ENCODE measurements at regions not wholly inside any gene's neighbourhood (a gene's known extent, or its start where the extent isn't known, plus 50 kb on each side); places are given as distances from the start of the nearest gene placed in this dataset.
A peak's percentile ranks its signal among the peaks of the same experiment; 100 is the strongest.

- no peak for DNase-seq (ENCODE audit: low read depth, low spot score)
- H3K27ac ChIP-seq, result no peak overlapping the region
Observed at GRCh38 chr2:9681427-9681817, 50.6 kb upstream of the YWHAQ start.

DNA sequence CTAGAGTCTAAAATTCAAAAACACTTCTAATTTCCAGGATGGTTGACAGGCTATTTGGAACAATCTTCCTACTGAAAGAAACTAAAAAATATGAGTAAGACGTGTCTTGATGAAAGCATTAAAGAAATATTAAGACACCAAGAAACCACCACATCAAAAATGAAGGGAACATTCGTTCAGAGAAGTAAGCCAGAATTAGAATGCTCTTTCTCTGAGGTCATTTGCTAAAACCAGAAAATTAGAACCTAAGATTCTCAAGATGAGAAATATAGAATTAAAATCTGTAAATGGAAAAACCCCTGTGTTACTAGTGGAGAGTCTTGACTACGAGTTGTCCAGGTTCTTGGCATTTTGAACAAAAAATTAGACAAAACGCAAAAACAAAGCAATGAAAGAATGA lies 54.8 kb upstream of the YWHAQ start:
- DNase-seq (ENCODE audit: low read depth, low spot score), result no peak
- H3K27ac ChIP-seq, result no peak overlapping the region

DNA sequence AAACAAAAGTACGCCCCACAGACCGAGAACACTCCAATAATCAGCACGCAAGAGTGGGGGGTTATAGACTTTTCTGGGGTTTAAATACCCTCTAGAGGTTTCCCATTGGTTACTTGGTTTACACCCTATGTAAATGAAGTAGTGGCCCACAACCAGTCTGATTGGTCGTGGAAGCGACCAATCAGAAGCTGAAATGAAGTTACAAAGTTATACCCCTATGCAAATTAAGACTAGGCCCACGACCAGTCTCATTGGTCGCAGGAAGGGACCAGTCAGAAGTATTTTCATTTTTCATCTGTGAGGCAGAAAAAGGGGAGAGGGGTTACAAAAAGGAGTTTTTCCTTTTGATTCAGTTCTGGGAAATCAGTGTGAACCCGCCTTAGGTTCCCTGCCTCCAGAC lies 55.3 kb upstream of the YWHAQ start:
- no peak for DNase-seq (ENCODE audit: low read depth, low spot score)
- H3K27ac ChIP-seq, result no peak overlapping the region

GRCh38 chr2:9690252-9690651 lies 59.5 kb upstream of the YWHAQ start:
- no peak overlapping the region for H3K27ac ChIP-seq
- peak; percentile 16 for DNase-seq (ENCODE audit: low read depth, low spot score)

DNA sequence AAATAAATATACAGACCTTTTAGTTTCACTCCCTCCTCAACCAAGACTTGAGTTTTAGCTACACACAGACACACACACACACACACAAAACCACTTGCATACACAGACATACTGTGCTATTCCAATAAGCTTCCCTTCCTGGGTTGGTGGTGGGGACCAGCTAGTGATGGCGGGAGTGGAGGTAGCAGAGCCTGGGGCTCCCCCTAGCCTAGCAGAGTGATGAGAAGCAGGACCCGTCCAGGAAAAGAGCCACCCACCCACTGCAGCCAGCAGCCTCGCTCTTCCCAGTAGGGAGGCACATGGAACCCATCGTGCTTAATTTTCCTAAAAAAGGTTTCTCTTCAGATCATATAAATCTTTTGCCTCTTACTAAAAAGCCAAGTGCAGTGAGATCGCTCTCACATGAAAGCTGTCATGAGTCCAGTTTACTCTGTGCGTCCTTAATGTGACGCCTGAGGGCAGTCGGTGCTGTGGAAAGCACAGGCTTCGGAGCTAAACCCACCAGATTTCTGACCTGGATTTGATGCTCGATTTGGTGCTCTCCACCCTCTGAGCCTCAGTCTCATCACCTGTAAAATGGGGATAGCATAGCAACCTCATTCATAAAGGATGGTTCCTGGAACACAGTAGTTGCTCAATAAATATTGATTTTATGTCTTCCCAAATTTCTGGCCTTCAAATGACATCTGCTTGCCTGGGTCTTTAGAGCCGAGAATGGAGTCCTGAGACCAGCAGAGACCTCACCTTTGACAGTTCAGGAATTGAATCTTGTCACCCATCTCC lies 60.1 kb upstream of the YWHAQ start:
- no peak for DNase-seq (ENCODE audit: low read depth, low spot score)

GRCh38 chr2:9692456-9693195 lies 61.8 kb upstream of the YWHAQ start:
- H3K27ac ChIP-seq, result no peak overlapping the region
- no peak for DNase-seq (ENCODE audit: low read depth, low spot score)

More for the DNA sequence above, 60.1 kb upstream of the YWHAQ start:
- no peak overlapping the region for H3K27ac ChIP-seq

DNA sequence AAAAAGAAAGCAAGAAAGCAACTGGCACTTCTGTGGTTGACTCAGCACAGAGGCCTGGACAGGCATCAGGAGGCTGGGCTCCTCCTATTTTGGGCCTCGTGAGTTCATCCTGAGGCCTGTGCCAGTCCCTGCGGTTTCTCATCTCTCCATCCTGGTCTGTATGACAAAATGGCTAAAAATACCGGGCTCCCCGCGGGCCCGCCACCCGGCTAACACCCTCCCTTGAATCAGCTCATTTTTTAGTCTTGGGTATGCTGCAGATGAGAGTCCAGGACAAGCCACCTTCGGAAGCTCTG lies 62.3 kb upstream of the YWHAQ start:
- H3K27ac ChIP-seq, result no peak overlapping the region
- peak; percentile 12 for DNase-seq (ENCODE audit: low read depth, low spot score)

DNA sequence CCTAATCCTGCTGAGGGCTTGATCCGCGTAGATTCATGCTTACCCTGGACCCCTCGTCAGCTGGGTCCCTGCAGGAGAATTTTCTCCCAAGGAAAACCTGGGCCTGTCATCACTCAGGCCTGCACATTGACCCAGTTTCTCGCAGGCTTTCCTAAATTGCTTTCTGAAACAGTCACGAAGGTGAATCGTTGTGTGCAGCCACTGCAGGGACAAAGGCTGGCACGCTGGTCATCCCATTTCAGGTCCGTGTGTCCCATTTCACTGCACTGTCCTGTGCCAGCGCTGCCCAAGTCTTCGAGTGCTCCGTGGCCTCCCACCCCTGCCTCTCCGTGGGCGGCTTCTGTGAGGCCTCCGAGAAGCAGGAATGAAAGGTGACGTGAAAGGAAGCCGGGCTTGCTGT lies 62.8 kb upstream of the YWHAQ start:
- no peak overlapping the region for H3K27ac ChIP-seq
- DNase-seq (ENCODE audit: low read depth, low spot score), result no peak

DNA sequence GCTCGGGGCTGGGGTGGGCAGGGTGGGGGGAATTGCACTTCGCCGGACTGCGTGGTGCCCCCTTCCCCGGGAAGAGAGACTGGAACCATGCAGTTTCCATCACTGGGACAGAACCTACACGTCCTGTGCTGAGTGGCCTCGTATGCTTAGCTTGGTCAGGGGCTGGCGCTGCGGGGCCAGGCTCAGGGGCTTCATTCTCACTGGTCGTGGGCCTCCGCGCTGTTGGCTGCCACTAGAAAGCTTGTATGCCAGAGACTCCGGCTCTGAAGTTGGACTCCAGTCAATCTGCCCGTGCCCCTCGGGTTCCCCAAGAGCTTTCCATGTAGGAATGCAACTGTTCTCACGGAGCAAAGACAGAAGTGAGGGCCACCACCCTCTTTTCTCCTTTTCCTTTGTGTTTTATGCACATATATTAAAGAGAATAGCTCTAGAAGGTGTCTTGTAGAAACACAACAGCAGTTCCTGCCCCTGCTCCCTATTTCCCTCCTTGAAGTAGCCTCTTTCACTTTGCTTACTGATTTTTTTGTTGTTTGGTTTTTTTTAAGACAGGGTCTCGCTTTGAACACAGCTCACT lies 64.0 kb upstream of the YWHAQ start:
- H3K27ac ChIP-seq, result no peak overlapping the region
- no peak for DNase-seq (ENCODE audit: low read depth, low spot score)

DNA sequence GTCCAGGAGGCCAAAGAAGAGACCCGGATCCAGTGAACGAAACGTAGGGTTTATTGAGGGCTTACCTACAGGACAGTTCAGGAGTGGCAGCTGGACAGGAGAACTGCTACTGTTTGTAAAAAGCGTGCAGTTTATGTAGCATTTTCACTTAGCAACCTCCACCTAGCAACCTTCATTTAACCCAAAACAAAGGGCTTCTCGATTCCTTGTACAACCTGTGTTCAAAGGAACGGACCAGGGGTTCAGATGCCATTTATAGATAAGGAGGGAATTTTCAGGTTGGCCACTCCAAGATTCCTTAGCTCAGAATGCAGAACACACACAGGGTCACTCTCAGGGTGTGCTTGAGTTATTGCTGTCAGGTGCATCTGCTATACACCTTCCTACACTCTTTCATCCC lies 65.1 kb upstream of the YWHAQ start:
- DNase-seq (ENCODE audit: low read depth, low spot score), result no peak
- no peak overlapping the region for H3K27ac ChIP-seq

- H3K27ac ChIP-seq, result no peak overlapping the region
Observed at GRCh38 chr2:9696731-9697130, 65.9 kb upstream of the YWHAQ start.

GRCh38 chr2:9697909-9698308 lies 67.1 kb upstream of the YWHAQ start:
- DNase-seq (ENCODE audit: low read depth, low spot score), result no peak
- H3K27ac ChIP-seq, result no peak overlapping the region

More at GRCh38 chr2:9696731-9697130, 65.9 kb upstream of the YWHAQ start:
- peak; percentile 14 for DNase-seq (ENCODE audit: low read depth, low spot score)

DNA sequence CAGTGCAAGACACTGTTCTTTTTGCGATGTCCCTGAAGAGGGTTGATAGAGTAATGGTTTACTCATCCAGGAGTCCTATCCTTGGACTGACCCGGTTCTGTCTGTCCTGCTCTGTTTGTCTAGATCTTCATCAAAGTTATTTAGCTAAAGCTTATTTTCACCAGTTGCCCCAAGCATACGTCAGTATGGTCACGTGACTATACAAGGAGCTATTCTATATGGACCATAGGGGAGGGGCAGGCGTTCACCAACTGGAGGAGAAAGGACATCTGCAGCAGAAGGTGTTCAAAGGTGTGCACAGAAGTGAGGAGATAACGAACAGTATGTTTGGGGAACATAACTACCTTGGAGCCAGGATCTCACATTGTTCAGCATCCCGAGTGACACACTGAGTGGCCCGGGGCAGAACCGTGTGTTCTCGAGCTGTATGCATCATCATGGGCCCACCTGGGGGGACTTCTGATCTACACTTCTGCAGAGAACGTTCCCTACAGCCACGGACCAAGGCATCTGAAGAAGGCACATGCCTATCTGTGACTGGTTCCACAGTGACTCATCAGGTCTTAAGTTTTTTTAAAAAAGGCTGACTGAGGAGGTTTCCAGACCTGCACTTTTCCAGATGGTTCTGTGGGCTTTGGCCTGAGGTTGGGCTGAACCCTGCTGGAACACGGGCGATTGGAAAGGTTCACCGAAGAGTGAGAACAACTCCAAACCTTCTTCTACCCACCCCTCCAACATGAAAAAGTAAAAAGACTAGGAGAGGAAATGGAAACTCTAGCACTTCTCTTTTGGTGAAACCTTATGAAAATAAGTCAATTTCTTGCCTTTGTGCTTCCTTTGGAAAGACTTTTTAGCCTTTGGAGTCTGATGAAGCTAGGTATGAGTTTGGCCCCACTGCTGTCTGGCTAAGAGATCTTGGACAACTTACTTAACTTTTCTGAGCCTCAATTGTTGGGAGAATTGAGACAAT lies 68.6 kb upstream of the YWHAQ start:
- peak; percentile 22 for DNase-seq (ENCODE audit: low read depth, low spot score)
- H3K27ac ChIP-seq, result no peak overlapping the region

DNA sequence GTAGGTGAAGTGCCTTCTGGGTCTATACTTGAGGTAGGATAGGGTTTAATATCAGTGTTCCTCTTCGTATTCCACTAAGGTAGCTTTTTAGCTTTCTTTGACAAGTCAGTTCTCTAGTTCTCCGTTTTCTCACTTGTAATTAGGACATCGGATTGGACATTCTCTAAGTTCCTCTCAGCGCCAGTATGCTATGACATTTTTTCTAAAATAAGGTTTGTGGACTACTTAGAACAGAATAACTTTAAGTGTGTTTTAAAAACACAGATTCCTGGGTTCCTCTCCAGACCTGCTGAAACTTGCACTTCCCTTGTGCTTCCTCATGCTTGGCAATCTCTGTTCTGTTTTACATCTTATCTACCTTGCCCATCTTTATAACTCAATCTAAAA lies 69.3 kb upstream of the YWHAQ start:
- no peak for DNase-seq (ENCODE audit: low read depth, low spot score)
- no peak overlapping the region for H3K27ac ChIP-seq

DNA sequence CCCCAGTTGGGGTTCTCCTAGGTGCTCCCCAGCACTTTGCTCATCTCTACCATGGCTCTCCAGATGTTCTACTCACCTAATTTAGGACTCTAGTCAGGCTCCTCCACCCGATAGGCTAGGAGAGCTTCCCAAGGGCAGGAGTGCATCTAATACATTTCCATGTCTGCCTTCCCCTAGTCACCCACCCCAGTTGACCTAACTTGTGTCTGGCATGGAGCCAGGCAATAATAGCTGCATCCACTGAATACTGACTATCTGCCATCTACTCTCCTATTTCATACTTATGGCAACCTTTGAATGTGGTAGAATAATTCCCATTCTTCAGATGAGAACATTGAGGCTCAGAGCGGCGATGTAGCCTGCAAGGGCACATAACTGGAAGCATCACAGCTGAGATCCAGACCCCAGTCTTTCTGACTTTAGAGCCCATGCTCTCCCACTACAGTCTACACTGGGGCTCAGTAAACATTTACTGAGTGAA lies 71.8 kb upstream of the YWHAQ start:
- DNase-seq (ENCODE audit: low read depth, low spot score), result no peak
- no peak overlapping the region for H3K27ac ChIP-seq

GRCh38 chr2:9703085-9703678 lies 72.4 kb upstream of the YWHAQ start:
- H3K27ac ChIP-seq, result peak overlapping the region; percentile 13
- DNase-seq (ENCODE audit: low read depth, low spot score), result peak; percentile 29

DNA sequence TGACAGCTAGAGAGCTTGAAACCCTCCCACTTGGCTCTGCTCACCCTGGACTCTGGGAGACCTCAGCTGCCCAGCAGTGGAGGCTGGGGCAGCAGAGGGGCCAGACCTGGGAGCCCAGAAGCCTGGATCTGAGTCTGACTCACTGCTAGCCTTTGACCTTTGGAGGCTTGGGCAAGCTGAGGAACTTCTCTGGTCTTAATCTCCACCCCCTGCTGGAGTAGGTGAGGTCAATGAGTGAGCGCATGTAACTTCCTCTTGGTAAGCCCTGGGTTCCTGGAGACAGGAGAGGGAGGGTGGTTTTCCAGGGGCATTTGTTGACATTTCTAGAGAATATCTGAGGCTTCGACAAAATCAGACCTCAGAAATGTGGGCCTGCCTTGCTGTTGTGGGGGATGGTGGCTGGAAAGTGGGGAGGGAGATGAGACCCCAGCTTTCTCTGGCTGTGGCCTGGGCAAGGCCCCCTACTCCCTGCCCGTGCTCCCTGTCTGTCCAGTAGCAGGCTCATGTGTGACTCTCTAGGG lies 73.0 kb upstream of the YWHAQ start:
- DNase-seq (ENCODE audit: low read depth, low spot score), result no peak
- H3K27ac ChIP-seq, result peak overlapping the region; percentile 13

DNA sequence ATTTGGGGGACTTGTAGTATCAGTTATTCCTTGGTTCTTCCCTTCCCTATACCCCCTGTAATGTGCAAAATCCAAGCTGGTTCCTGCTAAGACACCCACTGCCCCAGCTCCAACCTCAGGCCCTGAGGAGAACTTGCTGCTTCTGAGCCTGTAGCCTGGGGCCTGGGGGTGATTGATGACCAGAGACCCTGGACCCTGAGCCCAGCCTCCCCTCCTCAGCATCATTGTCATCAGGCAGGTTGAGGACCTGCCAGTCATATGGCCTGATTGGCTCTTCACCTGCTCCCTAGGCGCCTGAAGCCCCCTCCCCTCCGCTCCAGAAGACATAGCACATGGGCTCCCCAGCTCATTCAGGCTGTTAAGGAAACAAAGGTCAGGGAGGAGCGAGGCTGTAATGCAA lies 73.8 kb upstream of the YWHAQ start:
- no peak for DNase-seq (ENCODE audit: low read depth, low spot score)
- H3K27ac ChIP-seq, result no peak overlapping the region

DNA sequence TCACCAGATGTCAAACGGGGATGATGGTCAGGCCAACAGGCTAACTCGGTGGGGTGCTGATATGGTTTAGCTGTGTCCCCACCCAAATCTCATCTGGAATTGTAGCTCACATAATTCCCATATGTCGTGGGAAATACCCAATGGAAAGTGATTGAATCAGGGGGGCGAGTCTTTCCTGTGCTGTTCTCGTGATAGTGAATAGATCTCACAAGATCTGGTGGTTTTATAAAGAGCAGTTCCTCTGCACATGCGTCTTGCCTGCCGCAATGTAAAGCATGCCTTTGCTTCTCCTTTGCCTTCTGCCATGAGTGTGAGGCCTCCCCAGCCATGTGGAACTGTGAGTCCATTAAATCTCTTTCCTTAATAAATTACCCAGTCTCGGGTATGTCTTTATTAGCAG lies 74.4 kb upstream of the YWHAQ start:
- DNase-seq (ENCODE audit: low read depth, low spot score), result no peak
- no peak overlapping the region for H3K27ac ChIP-seq

DNA sequence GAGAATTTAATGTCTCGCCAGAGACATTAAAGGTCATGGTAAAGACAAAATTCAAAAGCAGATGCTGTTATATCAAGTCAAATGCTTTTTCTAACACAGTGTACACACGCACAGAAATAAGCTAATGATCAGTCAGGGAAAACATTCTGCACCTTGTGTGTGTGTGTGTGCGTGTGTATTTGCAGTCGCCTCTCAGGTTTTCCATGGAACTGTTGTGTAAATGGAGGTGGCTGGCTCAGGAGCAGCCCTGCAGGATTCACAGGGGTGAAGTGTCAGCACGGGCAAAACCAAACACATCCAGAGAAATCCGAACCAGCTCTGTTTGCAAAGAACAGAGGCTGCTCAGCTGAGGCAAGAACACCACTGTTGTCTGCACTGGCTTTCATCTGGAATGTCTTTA lies 76.2 kb upstream of the YWHAQ start:
- no peak overlapping the region for H3K27ac ChIP-seq
- no peak for DNase-seq (ENCODE audit: low read depth, low spot score)

Data from epithelial cell of prostate (primary cell).